ENCODE measurements at regions not wholly inside any gene's neighbourhood (a gene's known extent, or its start where the extent isn't known, plus 50 kb on each side); places are given as distances from the start of the nearest gene placed in this dataset.
A peak's percentile ranks its signal among the peaks of the same experiment; 100 is the strongest.

DNA sequence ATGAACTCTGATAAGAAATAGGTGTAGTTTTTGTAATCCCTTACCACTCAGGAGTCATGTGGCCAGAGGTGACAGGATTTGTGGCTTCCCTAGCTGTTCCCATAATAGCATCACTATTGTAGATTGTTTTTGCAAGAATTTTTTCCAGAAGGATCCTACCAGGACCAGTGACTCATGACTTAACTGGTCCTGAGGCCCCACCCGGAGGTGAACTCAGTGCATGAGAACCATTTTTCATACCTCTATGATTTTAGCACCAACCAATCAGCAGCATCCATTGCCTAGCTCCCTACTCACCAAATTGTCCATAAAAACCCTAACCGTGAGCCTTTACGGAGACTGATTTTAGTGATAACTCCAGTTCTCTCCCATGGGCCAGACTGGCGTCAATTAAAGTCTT is 484.8 kb downstream of the PSAT1 start:
- DNase-seq (ENCODE audit: low spot score) (no peak), ATAC-seq (no peak)

GRCh38 chr9:78782234-78782633 is 485.3 kb downstream of the PSAT1 start:
- no peak for DNase-seq (ENCODE audit: low spot score)
- ATAC-seq: no peak

GRCh38 chr9:78782858-78783257 is 485.9 kb downstream of the PSAT1 start:
- DNase-seq (ENCODE audit: low spot score) (no peak), ATAC-seq (no peak)

DNA sequence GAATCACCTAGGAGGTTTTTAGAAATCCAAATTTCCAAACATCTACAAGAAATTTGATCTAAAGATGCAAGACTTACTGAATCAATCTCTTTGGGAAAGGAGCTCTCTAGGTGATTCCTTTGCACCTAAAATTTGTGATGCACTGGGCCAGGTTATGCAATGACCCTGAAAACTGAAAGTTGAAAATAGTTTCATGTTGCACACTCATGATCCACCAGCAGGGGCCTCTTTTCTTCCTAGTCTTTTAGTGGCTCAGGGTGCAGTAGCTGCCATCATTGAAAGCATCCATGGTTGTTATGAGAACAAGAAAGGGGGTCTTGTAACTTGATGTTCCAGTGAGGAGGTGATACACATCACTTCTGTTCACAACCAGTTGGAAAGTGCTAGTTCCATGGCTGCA is 486.8 kb downstream of the PSAT1 start:
- no peak for DNase-seq (ENCODE audit: low spot score)
- no peak for ATAC-seq

- DNase-seq (ENCODE audit: low spot score): no peak
- ATAC-seq: no peak
These were observed 489.9 kb downstream of the PSAT1 start for GRCh38 chr9:78786794-78787193.

DNA sequence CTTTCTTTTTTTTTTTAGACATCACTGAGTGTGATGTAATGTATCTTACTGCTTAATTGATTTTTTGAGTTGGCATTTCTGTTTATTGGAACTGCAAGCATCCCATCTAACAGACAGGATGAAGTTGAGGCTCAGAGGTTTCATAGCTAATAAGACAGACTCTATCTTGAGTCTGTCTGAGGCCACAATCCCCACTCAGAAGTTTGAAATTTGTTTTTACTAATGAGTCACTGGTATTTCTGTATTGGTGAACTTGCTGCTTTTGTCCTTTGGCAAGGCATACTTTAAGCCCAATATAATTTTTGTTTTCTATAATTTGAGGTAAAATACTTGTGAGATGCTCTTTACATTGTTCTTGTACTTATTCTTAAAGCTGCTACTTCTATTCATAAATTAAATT is 491.2 kb downstream of the PSAT1 start:
- DNase-seq (ENCODE audit: low spot score) (no peak), ATAC-seq (no peak)

DNA sequence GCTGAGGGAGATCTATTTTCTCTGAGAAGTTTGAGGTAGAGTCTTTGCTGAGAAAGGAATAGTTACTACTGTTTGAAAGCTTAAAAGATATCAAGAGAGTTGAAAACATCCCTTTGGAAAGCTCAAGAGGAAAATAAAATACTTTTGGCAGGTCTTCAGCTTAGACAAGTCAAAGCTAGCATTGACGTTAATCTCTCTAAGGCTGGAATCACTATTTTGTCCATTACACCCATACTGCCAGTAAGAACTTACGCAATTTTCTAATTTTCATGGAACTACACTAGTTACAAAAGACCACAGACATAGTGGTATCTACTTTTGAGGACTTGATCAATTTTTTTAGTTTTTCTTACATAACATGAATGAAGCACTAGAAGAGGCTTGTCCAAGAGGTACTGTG is 494.9 kb downstream of the PSAT1 start:
- ATAC-seq: no peak
- DNase-seq (ENCODE audit: low spot score): no peak

DNA sequence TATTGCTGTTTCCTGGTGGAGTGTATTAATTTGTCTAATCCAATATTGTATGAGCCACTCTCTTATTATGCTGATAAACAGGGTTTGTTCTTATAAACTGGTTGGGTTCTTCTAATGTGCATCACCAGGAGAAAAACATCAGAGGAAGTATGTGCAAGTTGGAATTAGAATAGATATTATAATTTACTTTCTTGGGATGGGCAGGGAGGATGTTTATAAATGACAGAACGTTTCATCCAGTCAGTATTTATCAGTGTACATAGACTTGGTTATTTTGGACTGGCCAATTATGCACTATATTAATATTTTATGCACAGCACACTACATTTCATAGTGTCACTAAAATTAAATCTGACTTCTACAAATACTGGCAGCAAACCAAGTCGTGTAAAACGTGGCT is 495.8 kb downstream of the PSAT1 start:
- no peak for ATAC-seq
- no peak for DNase-seq (ENCODE audit: low spot score)

DNA sequence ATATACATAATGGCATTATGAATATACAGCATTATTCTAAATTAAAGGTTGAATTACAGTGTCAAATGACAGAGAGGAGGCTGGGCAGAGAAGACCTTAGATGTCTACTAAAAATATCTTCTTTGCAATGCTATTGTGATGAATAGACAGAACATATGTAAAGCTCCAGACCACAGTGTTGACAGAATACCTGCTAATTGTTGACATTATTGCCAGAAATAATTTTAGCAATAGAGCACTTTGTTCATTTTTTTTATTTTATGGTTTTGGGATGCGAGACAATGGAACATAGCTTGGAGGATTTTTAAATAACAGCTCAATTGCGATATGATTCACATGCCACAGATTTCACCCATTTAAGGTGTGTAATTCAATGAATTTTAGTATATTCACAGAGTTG is 508.8 kb downstream of the PSAT1 start:
- DNase-seq (ENCODE audit: low spot score): no peak
- ATAC-seq: no peak

DNA sequence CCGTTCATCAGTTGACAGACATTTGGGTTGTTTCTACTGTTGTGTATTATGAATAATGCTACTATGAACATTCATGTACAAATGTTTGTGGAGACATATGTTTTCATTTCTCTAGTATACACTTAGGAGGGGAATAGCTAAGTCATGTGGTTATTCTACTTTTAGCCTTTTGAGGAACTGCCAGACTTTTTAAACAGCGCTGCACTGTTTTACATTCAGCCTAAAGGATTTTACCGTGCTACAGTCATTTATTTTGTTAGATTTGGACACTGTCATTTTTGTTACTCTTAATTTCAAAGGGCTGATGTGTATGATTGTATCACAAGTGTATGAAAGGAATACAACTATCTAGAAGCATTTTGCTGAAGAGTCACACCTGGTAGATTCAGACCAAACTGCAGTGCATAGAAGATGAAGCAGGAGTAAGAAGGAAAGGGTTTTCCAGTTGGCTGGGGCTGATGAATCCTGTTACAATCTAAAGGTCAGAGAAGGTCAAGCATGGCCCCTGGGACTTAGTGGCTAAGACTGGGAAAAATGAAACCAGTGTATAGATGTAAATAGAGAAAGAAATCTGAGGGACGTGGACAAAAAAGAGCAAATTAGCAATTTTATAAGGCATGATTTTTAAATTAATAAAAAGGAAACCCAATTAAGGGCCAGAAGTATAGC is 509.7 kb downstream of the PSAT1 start:
- ATAC-seq (no peak), DNase-seq (ENCODE audit: low spot score) (no peak)

- DNase-seq (ENCODE audit: low spot score): no peak
These were observed 510.4 kb downstream of the PSAT1 start for GRCh38 chr9:78807286-78807685.

DNA sequence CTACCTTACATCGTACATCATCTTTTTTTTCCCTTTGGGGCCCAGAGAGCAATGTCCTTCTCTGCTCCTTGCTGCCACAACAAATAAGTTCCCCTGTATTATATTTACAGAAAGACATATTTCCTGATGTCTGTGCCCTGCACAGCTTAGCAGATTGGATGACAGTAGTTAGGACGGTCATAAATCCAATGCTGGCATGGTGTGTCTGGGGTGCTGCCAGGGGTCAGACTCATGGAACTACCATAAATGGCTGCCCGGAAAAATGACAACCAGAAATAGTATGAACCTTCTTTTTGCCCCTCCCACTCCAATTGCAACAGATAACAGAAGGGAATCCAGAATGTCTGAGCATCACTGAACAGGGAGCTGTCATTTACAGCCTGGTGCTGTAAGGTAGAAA is 511.1 kb downstream of the PSAT1 start:
- no peak for DNase-seq (ENCODE audit: low spot score)
- no peak for ATAC-seq

More at GRCh38 chr9:78807286-78807685, 510.4 kb downstream of the PSAT1 start:
- no peak for ATAC-seq

- DNase-seq (ENCODE audit: low spot score) (no peak), ATAC-seq (no peak)
These were observed 514.8 kb downstream of the PSAT1 start for GRCh38 chr9:78811622-78812276.

DNA sequence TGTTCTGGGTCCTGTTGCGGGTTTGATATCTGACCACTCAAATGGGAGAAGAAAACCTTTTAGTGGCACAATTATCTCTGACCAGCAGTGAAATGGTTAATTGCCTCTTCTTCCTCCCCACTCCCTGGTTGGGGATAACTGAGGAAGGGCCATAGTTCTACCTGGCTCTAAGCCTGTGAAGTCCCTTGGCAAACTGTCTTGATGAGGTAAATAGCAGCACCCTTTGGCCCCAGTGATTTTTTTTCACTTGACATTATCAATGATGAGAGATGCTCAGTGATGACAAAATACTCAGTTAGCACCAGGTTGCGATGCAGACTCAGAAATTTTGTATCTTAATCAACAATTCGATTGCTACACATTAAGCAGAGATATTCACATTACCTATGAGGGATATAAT is 515.7 kb downstream of the PSAT1 start:
- DNase-seq (ENCODE audit: low spot score): no peak
- ATAC-seq: no peak

DNA sequence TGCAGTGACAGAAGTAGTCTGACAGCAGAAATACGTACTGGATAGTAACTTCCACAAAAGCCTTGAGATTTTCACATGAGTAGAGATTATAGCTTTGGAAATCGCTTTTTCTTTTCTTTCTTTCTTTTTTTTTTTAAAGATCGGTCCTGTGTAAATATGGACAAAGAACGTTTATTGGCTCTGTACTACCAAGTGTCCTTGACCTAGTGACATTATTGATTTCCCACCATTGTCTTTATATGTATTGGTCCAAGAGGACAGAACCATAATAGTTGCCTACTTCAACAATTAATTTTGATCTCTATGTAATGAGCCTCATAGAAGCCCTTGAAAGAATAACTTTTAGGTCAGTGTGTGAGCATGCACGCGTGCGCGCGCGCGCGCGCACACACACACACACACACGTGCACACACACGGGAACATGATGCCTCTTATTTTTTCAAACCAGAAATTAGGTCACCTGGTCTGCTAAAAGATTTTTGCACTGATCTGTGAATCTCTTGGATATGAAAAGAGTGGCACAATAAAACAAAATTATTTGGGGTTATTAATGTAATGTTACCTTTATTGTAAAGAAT is 516.8 kb downstream of the PSAT1 start:
- DNase-seq (ENCODE audit: low spot score): no peak

GRCh38 chr9:78821126-78821822 is 524.3 kb downstream of the PSAT1 start:
- peak; percentile 98 for ATAC-seq
- no peak for DNase-seq (ENCODE audit: low spot score)

More for the DNA sequence above, 516.8 kb downstream of the PSAT1 start:
- no peak for ATAC-seq

DNA sequence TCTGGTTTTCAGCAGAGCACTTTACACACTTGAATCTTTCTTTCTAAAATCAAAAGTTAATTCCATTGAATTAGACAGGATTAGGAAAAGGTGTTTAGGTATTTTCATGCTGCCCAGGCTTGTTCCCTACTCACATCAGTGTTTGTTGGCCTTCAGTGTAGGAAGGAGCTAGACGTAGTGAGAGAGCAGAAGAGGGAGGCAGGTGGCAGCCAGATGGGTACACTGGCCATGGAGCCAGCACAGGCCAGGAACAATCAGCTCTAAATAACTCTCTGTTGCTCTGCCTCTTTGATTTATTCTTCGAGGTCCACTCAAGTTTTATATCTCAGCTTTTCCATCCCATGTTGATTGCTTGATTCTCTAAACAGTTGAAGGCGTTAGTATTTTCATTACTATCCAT is 529.6 kb downstream of the PSAT1 start:
- ATAC-seq: no peak

DNA sequence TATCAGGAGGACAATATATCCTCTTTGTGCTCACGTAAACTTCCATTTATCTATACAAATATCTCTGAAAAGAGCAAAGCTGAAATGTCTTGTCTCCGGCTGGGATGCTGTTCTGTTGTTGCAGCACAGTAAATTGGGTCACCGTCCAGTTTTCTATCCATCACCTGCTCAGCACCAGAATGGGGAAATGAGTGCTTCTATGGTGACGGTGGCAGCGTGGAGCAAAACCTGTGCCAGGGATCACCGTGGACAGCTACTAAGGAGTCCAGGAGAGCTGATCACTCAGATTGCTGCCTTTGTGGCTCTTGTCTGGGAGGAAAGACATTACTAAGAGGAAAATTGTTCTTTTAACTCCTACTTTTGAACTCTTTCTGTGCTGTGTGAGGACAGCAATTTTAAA is 531.6 kb downstream of the PSAT1 start:
- DNase-seq (ENCODE audit: low spot score): no peak
- no peak for ATAC-seq

More for the DNA sequence above, 529.6 kb downstream of the PSAT1 start:
- no peak for DNase-seq (ENCODE audit: low spot score)

DNA sequence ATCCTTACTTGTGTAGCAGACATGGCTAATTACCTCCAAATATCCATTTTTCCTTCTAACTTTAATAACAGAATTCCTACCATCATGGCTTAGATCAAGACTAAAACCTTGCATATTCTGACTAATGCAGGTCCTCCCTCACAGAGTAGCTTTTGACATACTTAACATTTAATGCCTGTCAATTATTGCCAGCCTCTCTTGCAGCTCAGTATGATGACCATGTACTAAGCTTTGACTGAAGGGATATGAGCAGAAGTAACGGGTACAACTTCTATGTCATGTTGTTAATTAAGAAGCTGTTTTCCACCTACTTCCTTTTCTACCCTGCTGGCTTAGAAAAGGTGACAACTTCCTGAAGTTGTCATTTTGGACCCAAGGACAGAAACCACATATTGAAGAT is 533.4 kb downstream of the PSAT1 start:
- DNase-seq (ENCODE audit: low spot score) (no peak), ATAC-seq (no peak)

DNA sequence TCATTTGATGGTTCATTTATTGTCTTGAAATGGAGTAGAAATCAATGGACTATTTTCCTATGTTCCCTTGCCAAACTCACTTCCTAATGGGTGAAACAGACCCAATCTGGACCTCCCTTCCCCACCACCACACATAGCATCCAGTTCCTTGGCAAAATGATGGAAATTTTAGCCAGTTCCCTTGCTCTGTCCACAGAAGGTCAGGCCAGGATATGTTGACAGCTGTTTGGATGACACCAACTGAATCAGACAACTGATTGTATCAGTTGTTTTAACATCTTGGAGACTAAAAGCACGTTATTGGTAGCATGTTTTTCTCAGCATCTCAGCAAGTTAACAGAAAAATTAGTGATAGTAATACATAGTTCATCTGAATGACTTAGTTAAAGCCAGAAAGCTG is 534.8 kb downstream of the PSAT1 start:
- ATAC-seq (no peak), DNase-seq (ENCODE audit: low spot score) (no peak)

- no peak for ATAC-seq
- DNase-seq (ENCODE audit: low spot score): no peak
These were observed 539.1 kb downstream of the PSAT1 start for GRCh38 chr9:78835928-78836450.

DNA sequence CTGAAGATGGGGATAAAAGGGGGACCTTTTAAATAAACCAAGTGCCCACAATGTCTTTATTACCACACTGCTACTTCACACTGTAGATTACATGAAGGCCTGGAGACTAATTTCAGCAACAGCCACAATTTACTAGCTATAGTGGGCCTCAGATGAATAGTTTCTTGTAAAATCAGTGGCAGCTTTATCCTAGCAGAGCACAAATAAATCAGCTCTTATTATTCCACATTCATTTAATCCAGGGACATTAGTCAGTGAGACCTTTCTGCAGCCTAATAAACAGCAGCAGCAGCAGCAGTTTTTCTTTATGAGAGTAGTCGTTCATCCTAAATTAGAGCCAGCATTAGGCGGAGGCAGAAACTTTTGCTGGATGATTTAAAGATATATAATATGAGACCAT is 542.3 kb downstream of the PSAT1 start:
- no peak for DNase-seq (ENCODE audit: low spot score)
- no peak for ATAC-seq
